Fibroblast of lung (primary cell): ENCODE measurements at regions not wholly inside any gene's neighbourhood (a gene's known extent, or its start where the extent isn't known, plus 50 kb on each side); places are given as distances from the start of the nearest gene placed in this dataset.
A peak's percentile ranks its signal among the peaks of the same experiment; 100 is the strongest.

Source experiments
- DNase-seq, 2 donors: peaks; one replicate each; pipeline versions ENCODE4 v3.0.0 to v3.0.0-alpha.2; 2010; ENCODE audit warnings: low read depth in 2 of 2
- H2AFZ ChIP-seq: 2 replicates; pipeline ENCODE4 v1.5.1; 2012; ENCODE audit warnings: low read length, control low read depth, inconsistent platforms
- H3K27ac ChIP-seq: 2 replicates; pipeline ENCODE4 v1.5.1; 2011; ENCODE audit warnings: low read length, control low read depth; ENCODE audit not compliant: insufficient read depth
- H3K27me3 ChIP-seq: 2 replicates; pipeline ENCODE4 v1.5.1; 2011; ENCODE audit warnings: mild to moderate bottlenecking, low read length; ENCODE audit not compliant: control insufficient read depth, insufficient read depth
- H3K36me3 ChIP-seq: 2 replicates; pipeline ENCODE4 v1.5.1; 2011; ENCODE audit warnings: low read length; ENCODE audit not compliant: control insufficient read depth, insufficient read depth
- H3K4me1 ChIP-seq: 2 replicates; pipeline ENCODE4 v1.5.1; 2011; ENCODE audit warnings: low read length; ENCODE audit not compliant: control insufficient read depth, insufficient read depth; ENCODE audit errors: extremely low read depth
- H3K4me2 ChIP-seq: 2 replicates; pipeline ENCODE4 v1.5.1; 2011; ENCODE audit warnings: low read length, control low read depth; ENCODE audit not compliant: insufficient read depth; ENCODE audit errors: extremely low read depth
- H3K4me3 ChIP-seq, 4 experiments: fragments of 200-600 bp in 1 of 4; sonication (generic) in 1 of 4; replicated peaks in 1 of 4; 2 replicates each; pipeline ENCODE4 v1.5.1; 2011 to 2016; ENCODE audit warnings: low read length in 4 of 4, low read depth in 3 of 4, mild to moderate bottlenecking in 3 of 4, control low read depth in 2 of 4, inconsistent platforms in 1 of 4, mixed read lengths in 1 of 4; ENCODE audit not compliant: insufficient read depth in 1 of 4; ENCODE audit errors: control extremely low read depth in 1 of 4
- H3K79me2 ChIP-seq: 2 replicates; pipeline ENCODE4 v1.5.1; 2012; ENCODE audit warnings: mild to moderate bottlenecking, low read length, inconsistent platforms; ENCODE audit not compliant: control insufficient read depth, insufficient read depth
- H3K9ac ChIP-seq: 2 replicates; pipeline ENCODE4 v1.5.1; 2011; ENCODE audit warnings: mild to moderate bottlenecking, low read length, control low read depth; ENCODE audit not compliant: insufficient read depth
- H3K9me3 ChIP-seq: 2 replicates; pipeline ENCODE4 v1.5.1; 2012; ENCODE audit warnings: low read depth, low read length; ENCODE audit not compliant: control insufficient read depth, insufficient read depth
- H4K20me1 ChIP-seq: 2 replicates; pipeline ENCODE4 v1.5.1; 2011; ENCODE audit warnings: low read length; ENCODE audit not compliant: control insufficient read depth, insufficient read depth; ENCODE audit errors: extremely low read depth
- EZH2 ChIP-seq: IDR thresholded peaks from 2 replicates; pipeline ENCODE4 v1.5.1; 2012; ENCODE audit warnings: low read length, control low read depth, mild to moderate bottlenecking; ENCODE audit errors: missing control alignments
- TF ChIP-seq, protein P1 (sequence below), 2 donors: IDR thresholded peaks in 1 of 2; conservative IDR thresholded peaks in 1 of 2; 1 replicate in 1 of 2; 2 replicates in 1 of 2; pipeline ENCODE4 v1.5.1; 2011 to 2012; ENCODE audit warnings: low read length in 2 of 2, control low read depth in 1 of 2, inconsistent platforms in 1 of 2, low read depth in 1 of 2, mild to moderate bottlenecking in 1 of 2

DNA sequence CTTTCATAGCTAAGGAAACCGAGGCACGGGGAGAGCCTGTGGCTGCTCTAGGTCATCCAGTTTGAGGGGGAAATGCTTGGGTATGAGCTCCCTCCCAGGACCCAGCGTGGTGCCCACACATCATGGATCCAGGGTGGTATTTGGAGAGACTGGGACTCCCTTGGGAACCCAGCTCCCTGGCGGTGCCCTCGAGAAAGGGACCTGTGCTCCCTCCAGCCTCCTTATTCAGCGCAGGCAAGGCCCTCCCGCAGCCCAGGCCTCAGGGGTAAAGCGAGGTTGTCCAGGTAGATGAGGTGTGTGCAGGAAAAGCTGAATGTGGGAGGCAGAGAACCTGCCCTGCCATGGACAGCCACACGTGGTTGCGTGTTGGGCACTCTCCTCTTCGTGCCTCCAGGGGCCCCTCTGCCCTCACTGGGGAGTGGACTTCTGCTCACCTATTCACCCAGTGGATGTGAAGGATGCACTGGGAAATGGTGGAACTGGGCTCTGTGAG lies 53.8 kb upstream of the GPR78 start:
- no peak overlapping the region for H3K4me3 ChIP-seq
- TF ChIP-seq, protein P1, sequence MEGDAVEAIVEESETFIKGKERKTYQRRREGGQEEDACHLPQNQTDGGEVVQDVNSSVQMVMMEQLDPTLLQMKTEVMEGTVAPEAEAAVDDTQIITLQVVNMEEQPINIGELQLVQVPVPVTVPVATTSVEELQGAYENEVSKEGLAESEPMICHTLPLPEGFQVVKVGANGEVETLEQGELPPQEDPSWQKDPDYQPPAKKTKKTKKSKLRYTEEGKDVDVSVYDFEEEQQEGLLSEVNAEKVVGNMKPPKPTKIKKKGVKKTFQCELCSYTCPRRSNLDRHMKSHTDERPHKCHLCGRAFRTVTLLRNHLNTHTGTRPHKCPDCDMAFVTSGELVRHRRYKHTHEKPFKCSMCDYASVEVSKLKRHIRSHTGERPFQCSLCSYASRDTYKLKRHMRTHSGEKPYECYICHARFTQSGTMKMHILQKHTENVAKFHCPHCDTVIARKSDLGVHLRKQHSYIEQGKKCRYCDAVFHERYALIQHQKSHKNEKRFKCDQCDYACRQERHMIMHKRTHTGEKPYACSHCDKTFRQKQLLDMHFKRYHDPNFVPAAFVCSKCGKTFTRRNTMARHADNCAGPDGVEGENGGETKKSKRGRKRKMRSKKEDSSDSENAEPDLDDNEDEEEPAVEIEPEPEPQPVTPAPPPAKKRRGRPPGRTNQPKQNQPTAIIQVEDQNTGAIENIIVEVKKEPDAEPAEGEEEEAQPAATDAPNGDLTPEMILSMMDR (conservative IDR thresholded peaks at IDR 0.05 in 1 of 2, IDR thresholded peaks at IDR 0.05 in 1 of 2; ENCODE audit: low read depth in 1 of 2, low read length in 2 of 2), result no peak
- no peak for TF ChIP-seq EZH2
- H2AFZ ChIP-seq, result no peak overlapping the region
- no peak overlapping the region for H3K9ac ChIP-seq
- H4K20me1 ChIP-seq, result no peaks in the 10 kb centered on the region
- H3K36me3 ChIP-seq, result no peaks in the 10 kb centered on the region
- DNase-seq, result no peak
- no peaks in the 10 kb centered on the region for H3K9me3 ChIP-seq
- H3K4me2 ChIP-seq, result no peak overlapping the region
- H3K27me3 ChIP-seq, result no peaks in the 10 kb centered on the region
- H3K27ac ChIP-seq, result peak overlapping the region; percentile 55
- no peaks in the 10 kb centered on the region for H3K79me2 ChIP-seq
- peaks cover 18% of the 10 kb centered on the region for H3K4me1 ChIP-seq

DNA sequence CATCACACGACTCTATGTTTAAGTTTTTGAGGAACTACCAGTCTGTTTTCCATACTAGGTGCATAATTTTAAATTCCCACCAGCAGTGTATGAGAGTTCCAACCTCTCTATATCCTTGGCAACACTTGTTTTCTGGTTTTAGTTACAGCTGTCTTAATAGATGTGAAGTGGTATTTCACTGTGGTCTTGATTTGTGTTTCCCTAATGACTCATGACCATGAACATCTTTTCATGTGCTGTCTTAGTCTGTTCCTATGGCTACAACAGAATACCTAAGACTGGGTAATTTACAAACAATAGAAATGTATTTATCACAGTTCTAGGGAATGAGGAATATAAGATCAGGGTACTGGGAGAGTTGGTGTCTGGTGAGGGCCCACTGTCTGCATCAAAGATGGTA lies 51.5 kb upstream of the GPR78 start:
- no peaks in the 10 kb centered on the region for H4K20me1 ChIP-seq
- no peak overlapping the region for H3K4me3 ChIP-seq
- no peak overlapping the region for H3K9ac ChIP-seq
- peaks cover 18% of the 10 kb centered on the region for H3K4me1 ChIP-seq
- no peak overlapping the region for H3K27ac ChIP-seq
- H3K9me3 ChIP-seq, result no peaks in the 10 kb centered on the region
- DNase-seq, result peak in 1 of 2 donors; percentile 82
- H3K27me3 ChIP-seq, result no peaks in the 10 kb centered on the region
- no peak overlapping the region for H2AFZ ChIP-seq
- TF ChIP-seq, protein P1 (conservative IDR thresholded peaks at IDR 0.05 in 1 of 2, IDR thresholded peaks at IDR 0.05 in 1 of 2; ENCODE audit: low read depth in 1 of 2, low read length in 2 of 2), result no peak
- TF ChIP-seq EZH2, result no peak
- H3K79me2 ChIP-seq, result no peaks in the 10 kb centered on the region
- no peak overlapping the region for H3K4me2 ChIP-seq
- no peaks in the 10 kb centered on the region for H3K36me3 ChIP-seq
